SKM-1 treated with dmso at 0.1 percent for 144 hours (cell line): ENCODE measurements at regions not wholly inside any gene's neighbourhood (a gene's known extent, or its start where the extent isn't known, plus 50 kb on each side); places are given as distances from the start of the nearest gene placed in this dataset.

Experiments
- DNase-seq: peaks from one replicate; lab custom pipeline; 2025; ENCODE audit not compliant: unreplicated experiment; lab: John Stamatoyannopoulos, UW

GRCh38 chr6:33967966-33968724 lies 164.3 kb upstream of the MLN start:
- no peak for DNase-seq

- no peak for DNase-seq
Observed at GRCh38 chr6:33967265-33967767, 163.5 kb upstream of the MLN start.

GRCh38 chr6:33966536-33966935 lies 162.7 kb upstream of the MLN start:
- DNase-seq = no peak

- DNase-seq = no peak
Observed at GRCh38 chr6:33965766-33966165, 162.0 kb upstream of the MLN start.

- DNase-seq = no peak
Observed at GRCh38 chr6:33964387-33964786, 160.6 kb upstream of the MLN start.

- DNase-seq = no peak
Observed at GRCh38 chr6:33963136-33963750, 159.4 kb upstream of the MLN start.

GRCh38 chr6:33962246-33963027 lies 158.6 kb upstream of the MLN start:
- no peak for DNase-seq

- DNase-seq = no peak
Observed at GRCh38 chr6:33961691-33962090, 157.9 kb upstream of the MLN start.

GRCh38 chr6:33960345-33961313 lies 156.8 kb upstream of the MLN start:
- no peak for DNase-seq

- DNase-seq = no peak
Observed at GRCh38 chr6:33959661-33960344, 156.0 kb upstream of the MLN start.

- DNase-seq = no peak
Observed at GRCh38 chr6:33959329-33959651, 155.5 kb upstream of the MLN start.

GRCh38 chr6:33958526-33959328 lies 154.9 kb upstream of the MLN start:
- no peak for DNase-seq

GRCh38 chr6:33957892-33958525 lies 154.2 kb upstream of the MLN start:
- no peak for DNase-seq

- DNase-seq = no peak
Observed at GRCh38 chr6:33957131-33957891, 153.5 kb upstream of the MLN start.

- no peak for DNase-seq
Observed at GRCh38 chr6:33956206-33956605, 152.4 kb upstream of the MLN start.

GRCh38 chr6:33955566-33955965 lies 151.8 kb upstream of the MLN start:
- no peak for DNase-seq

- no peak for DNase-seq
Observed at GRCh38 chr6:33954453-33954852, 150.7 kb upstream of the MLN start.

- DNase-seq = no peak
Observed at GRCh38 chr6:33953171-33953570, 149.4 kb upstream of the MLN start.
